ENCODE measurements at regions not wholly inside any gene's neighbourhood (a gene's known extent, or its start where the extent isn't known, plus 50 kb on each side); places are given as distances from the start of the nearest gene placed in this dataset.

DNA sequence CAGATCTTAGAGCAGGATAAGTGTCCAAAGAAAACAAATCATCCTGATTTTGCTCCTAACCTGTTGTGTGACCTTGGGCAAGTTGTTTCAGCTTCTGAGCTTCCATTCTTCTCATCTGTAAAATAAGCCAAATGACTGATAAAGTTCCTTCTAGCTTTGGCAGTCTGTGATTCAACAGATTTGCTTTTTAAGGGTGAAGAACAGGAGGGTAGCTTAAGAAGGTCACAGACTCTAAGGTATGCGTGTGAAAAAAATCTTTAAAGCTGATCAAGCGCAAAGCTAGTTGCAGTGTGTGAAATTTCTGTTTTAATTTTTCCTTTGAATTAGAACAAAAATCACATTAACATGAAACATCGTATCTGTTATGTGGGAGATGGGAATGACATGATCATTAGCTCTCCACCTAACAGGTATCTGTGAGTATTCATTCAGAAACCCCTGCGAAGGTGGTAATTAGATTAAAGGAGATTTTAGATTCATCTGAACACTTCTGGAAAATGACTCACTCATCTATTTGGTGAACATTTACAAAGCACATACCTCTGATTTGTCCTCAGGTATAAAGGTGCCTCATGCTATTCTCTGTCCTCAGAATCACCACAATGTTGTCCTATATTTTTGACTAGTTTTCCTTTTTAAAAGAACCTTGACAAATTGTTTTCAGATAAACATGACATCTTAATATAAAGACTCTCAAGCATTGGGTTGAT lies 131.9 kb upstream of the CPM start:
- TF ChIP-seq NR2F1 (conservative IDR thresholded peaks at IDR 0.05) (no peak), FOXK2 (IDR thresholded peaks at IDR 0.05) (no peak), EGR1 (IDR thresholded peaks at IDR 0.05; ENCODE audit: borderline replicate concordance in 1 of 2, low read depth in 2 of 2, low read length in 2 of 2) (no peak), CBX5 (IDR thresholded peaks at IDR 0.05; ENCODE audit: low read depth) (no peak), SMAD5 (IDR thresholded peaks at IDR 0.05; ENCODE audit: low read depth) (no peak)
- TF ChIP-seq, protein P1, sequence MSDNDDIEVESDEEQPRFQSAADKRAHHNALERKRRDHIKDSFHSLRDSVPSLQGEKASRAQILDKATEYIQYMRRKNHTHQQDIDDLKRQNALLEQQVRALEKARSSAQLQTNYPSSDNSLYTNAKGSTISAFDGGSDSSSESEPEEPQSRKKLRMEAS (IDR thresholded peaks at IDR 0.05; ENCODE audit: low read depth, low read length): no peak
- DNase-seq (ENCODE audit: low read depth, low spot score) (no peak), ATAC-seq (no peak), FAIRE-seq (no peak)
- Histone ChIP-seq H3K27me3 (replicated peaks in 1 of 2; ENCODE audit: control insufficient read depth in 2 of 2, insufficient read depth in 2 of 2, low read length in 1 of 2) (no peaks in the 10 kb centered on the region), H3K4me1 (ENCODE audit: control insufficient read depth, insufficient read depth, low read length) (no peaks in the 10 kb centered on the region), H2AFZ (ENCODE audit: control insufficient read depth, low read depth, low read length) (no peak overlapping the region), H3K9me3 (replicated peaks; ENCODE audit: control insufficient read depth, insufficient read depth, low read length) (no peaks in the 10 kb centered on the region), H4K20me1 (ENCODE audit: control insufficient read depth, insufficient read depth) (no peaks in the 10 kb centered on the region), H3K79me2 (ENCODE audit: control insufficient read depth, insufficient read depth, low read length) (no peaks in the 10 kb centered on the region), H3K4me2 (ENCODE audit: control insufficient read depth, insufficient read depth) (no peak overlapping the region), H3K9ac (ENCODE audit: control insufficient read depth, insufficient read depth, low read length) (no peak overlapping the region), H3K36me3 (ENCODE audit: control insufficient read depth in 2 of 2, insufficient read depth in 2 of 2, low read length in 1 of 2) (no peaks in the 10 kb centered on the region), H3K4me3 (no peak overlapping the region), H3K27ac (ENCODE audit: control insufficient read depth, insufficient read depth) (no peak overlapping the region)
- POLR2A ChIA-PET: no interaction called here
- RAD21 ChIA-PET (ENCODE audit: unreplicated experiment): no interaction called here
- SMC1A ChIA-PET (ENCODE audit: uncharacterized antibody, unreplicated experiment): interaction anchor here (0.8 to 1.1 kb wide), 2 partner anchors 193 to 203 kb away, joined by 3 read pairs; no protein-coding TSS in a partner anchor
- WGBS (ENCODE audit: insufficient coverage, insufficient replicate concordance, low lambda C conversion rate, missing lambda C conversion rate): 74% methylated on average over 4 of the region's 4 CpGs
- in situ Hi-C loops (cut with MboI): no loop called here
- intact Hi-C loops (cut with micrococcal nuclease; ENCODE audit: unreplicated experiment): no loop called here
- CTCF ChIA-PET: interaction anchor here (0.7 to 3.9 kb wide), 5 partner anchors 9 to 235 kb away, joined by 3 to 10 read pairs (median 5); no protein-coding TSS in a partner anchor
- BruUV-seq (replicated peaks): no TSS peak

DNA sequence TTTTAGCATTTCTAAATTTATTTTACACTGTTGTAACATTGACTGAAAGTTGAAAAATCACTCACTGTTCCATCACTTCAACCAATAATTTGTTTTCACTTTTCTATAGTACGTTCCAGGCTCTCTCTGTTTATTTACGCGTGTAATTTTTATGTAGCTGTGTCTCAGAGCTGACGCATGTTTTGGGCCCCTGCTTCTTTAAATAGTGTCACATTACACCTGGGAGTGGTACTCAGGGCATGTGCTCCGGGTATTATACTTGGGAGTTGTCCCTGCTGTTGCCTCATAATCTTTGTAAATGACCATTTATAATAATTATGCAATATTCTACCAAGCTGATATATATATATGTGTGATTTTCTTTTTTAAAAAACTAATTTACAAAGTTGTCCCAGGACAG lies 132.8 kb upstream of the CPM start:
- ChIA-PET POLR2A (no interaction called here), SMC1A (ENCODE audit: uncharacterized antibody, unreplicated experiment) (interaction anchor here (0.7 to 1.3 kb wide), 3 partner anchors 26 to 204 kb away, joined by 3 to 4 read pairs (median 3); no protein-coding TSS in a partner anchor), CTCF (interaction anchor here (0.5 to 3.9 kb wide), 6 partner anchors 21 to 1710 kb away, joined by 3 to 10 read pairs (median 4); no protein-coding TSS in a partner anchor), RAD21 (ENCODE audit: unreplicated experiment) (no interaction called here)
- FAIRE-seq (no peak), DNase-seq (ENCODE audit: low read depth, low spot score) (no peak), ATAC-seq (no peak)
- 60% methylated on average over 5 of the region's 5 CpGs for WGBS (ENCODE audit: insufficient coverage, insufficient replicate concordance, low lambda C conversion rate, missing lambda C conversion rate)
- Histone ChIP-seq H3K9ac (ENCODE audit: control insufficient read depth, insufficient read depth, low read length) (no peak overlapping the region), H3K36me3 (ENCODE audit: control insufficient read depth in 2 of 2, insufficient read depth in 2 of 2, low read length in 1 of 2) (no peaks in the 10 kb centered on the region), H3K4me2 (ENCODE audit: control insufficient read depth, insufficient read depth) (no peak overlapping the region), H3K4me3 (no peak overlapping the region), H3K27ac (ENCODE audit: control insufficient read depth, insufficient read depth) (no peak overlapping the region), H3K27me3 (replicated peaks in 1 of 2; ENCODE audit: control insufficient read depth in 2 of 2, insufficient read depth in 2 of 2, low read length in 1 of 2) (no peaks in the 10 kb centered on the region), H3K4me1 (ENCODE audit: control insufficient read depth, insufficient read depth, low read length) (no peaks in the 10 kb centered on the region), H3K79me2 (ENCODE audit: control insufficient read depth, insufficient read depth, low read length) (no peaks in the 10 kb centered on the region), H4K20me1 (ENCODE audit: control insufficient read depth, insufficient read depth) (no peaks in the 10 kb centered on the region), H2AFZ (ENCODE audit: control insufficient read depth, low read depth, low read length) (no peak overlapping the region), H3K9me3 (replicated peaks; ENCODE audit: control insufficient read depth, insufficient read depth, low read length) (no peaks in the 10 kb centered on the region)
- TF ChIP-seq, protein P2, sequence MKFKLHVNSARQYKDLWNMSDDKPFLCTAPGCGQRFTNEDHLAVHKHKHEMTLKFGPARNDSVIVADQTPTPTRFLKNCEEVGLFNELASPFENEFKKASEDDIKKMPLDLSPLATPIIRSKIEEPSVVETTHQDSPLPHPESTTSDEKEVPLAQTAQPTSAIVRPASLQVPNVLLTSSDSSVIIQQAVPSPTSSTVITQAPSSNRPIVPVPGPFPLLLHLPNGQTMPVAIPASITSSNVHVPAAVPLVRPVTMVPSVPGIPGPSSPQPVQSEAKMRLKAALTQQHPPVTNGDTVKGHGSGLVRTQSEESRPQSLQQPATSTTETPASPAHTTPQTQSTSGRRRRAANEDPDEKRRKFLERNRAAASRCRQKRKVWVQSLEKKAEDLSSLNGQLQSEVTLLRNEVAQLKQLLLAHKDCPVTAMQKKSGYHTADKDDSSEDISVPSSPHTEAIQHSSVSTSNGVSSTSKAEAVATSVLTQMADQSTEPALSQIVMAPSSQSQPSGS (IDR thresholded peaks at IDR 0.05; ENCODE audit: low read length): no peak
- TF ChIP-seq MYC (IDR thresholded peaks at IDR 0.05; ENCODE audit: insufficient read depth, insufficient read length, insufficient replicate concordance, low read length, severe bottlenecking) (no peak), EED (IDR thresholded peaks at IDR 0.05; ENCODE audit: low read depth) (no peak)
- in situ Hi-C loops (cut with MboI): no loop called here
- no TSS peak for BruUV-seq (replicated peaks)
- intact Hi-C loops (cut with micrococcal nuclease; ENCODE audit: unreplicated experiment): no loop called here
